Activated CD4-positive, alpha-beta memory T cell treated with anti-CD3 and anti-CD28 coated beads for 36 hours (primary cell): ENCODE measurements at regions not wholly inside any gene's neighbourhood (a gene's known extent, or its start where the extent isn't known, plus 50 kb on each side); places are given as distances from the start of the nearest gene placed in this dataset.

ENCODE experiments used
- CTCF ChIA-PET: fragments of 350-600 bp; sonication (Branson Sonifier 250); formaldehyde crosslinking; loops from one replicate; lab custom pipeline; 2021; ENCODE audit warnings: antibody characterized with exemption, inconsistent platforms; lab: Charles Lee
- POLR2A ChIA-PET: fragments of 350-600 bp; sonication (Branson Sonifier 250); formaldehyde crosslinking; loops from one replicate; lab custom pipeline; 2021; ENCODE audit warnings: antibody characterized with exemption; lab: Charles Lee
- DNase-seq: peaks from one replicate; pipeline ENCODE4 v3.0.0-alpha.2; 2020
- H3K27ac Mint-ChIP-seq: one replicate; pipeline ENCODE4 v1.8.0; 2021; ENCODE audit warnings: mixed read lengths
- H3K27me3 Mint-ChIP-seq: one replicate; pipeline ENCODE4 v1.8.0; 2021; ENCODE audit warnings: mixed read lengths
- H3K36me3 Mint-ChIP-seq: one replicate; pipeline ENCODE4 v1.8.0; 2021; ENCODE audit warnings: mixed read lengths
- H3K4me1 Mint-ChIP-seq: one replicate; pipeline ENCODE4 v1.8.0; 2021; ENCODE audit warnings: low read depth, mixed read lengths
- H3K4me3 Mint-ChIP-seq: one replicate; pipeline ENCODE4 v1.8.0; 2021; ENCODE audit warnings: mild to moderate bottlenecking, mixed read lengths
- H3K9me3 Mint-ChIP-seq: one replicate; pipeline ENCODE4 v1.8.0; 2021; ENCODE audit warnings: mixed read lengths
- intact Hi-C: fragments of 100-400 bp; cut with micrococcal nuclease; formaldehyde crosslinking; loops from one replicate; pipeline ENCODE4 v1.15.1; 2023

- ChIA-PET POLR2A (no interaction called here), CTCF (no interaction called here)
- Mint-ChIP-seq H3K9me3 (no peaks in the 10 kb centered on the region), H3K27ac (no peak overlapping the region), H3K27me3 (no peaks in the 10 kb centered on the region), H3K36me3 (no peaks in the 10 kb centered on the region), H3K4me3 (no peak overlapping the region), H3K4me1 (no peaks in the 10 kb centered on the region)
- intact Hi-C loops, result no loop called here
- no peak for DNase-seq
Measured at GRCh38 chr17:36748272-36748671, 146.9 kb downstream of the MRM1 start.

GRCh38 chr17:36749493-36749892 lies 148.1 kb downstream of the MRM1 start:
- no peaks in the 10 kb centered on the region for H3K36me3 Mint-ChIP-seq
- intact Hi-C loops, result no loop called here
- POLR2A ChIA-PET, result no interaction called here
- CTCF ChIA-PET, result no interaction called here
- no peaks in the 10 kb centered on the region for H3K9me3 Mint-ChIP-seq
- H3K4me3 Mint-ChIP-seq, result no peak overlapping the region
- no peak for DNase-seq
- H3K27me3 Mint-ChIP-seq, result no peaks in the 10 kb centered on the region
- H3K27ac Mint-ChIP-seq, result no peak overlapping the region
- H3K4me1 Mint-ChIP-seq, result no peaks in the 10 kb centered on the region

GRCh38 chr17:36750316-36750885 lies 149.0 kb downstream of the MRM1 start:
- Mint-ChIP-seq H3K9me3 (no peaks in the 10 kb centered on the region), H3K36me3 (no peaks in the 10 kb centered on the region), H3K4me3 (no peak overlapping the region), H3K27ac (no peak overlapping the region), H3K4me1 (no peaks in the 10 kb centered on the region), H3K27me3 (no peaks in the 10 kb centered on the region)
- ChIA-PET POLR2A (no interaction called here), CTCF (no interaction called here)
- intact Hi-C loops, result loop anchor here (10.0 kb wide), 1 partner anchor 126 kb away; no protein-coding TSS in a partner anchor
- DNase-seq, result no peak

GRCh38 chr17:36752096-36752888 lies 150.9 kb downstream of the MRM1 start:
- no peak overlapping the region for H3K4me3 Mint-ChIP-seq
- H3K36me3 Mint-ChIP-seq, result no peaks in the 10 kb centered on the region
- H3K27me3 Mint-ChIP-seq, result no peaks in the 10 kb centered on the region
- H3K4me1 Mint-ChIP-seq, result no peaks in the 10 kb centered on the region
- ChIA-PET POLR2A (no interaction called here), CTCF (no interaction called here)
- intact Hi-C loops, result loop anchor here (10.0 kb wide), 1 partner anchor 127 kb away; no protein-coding TSS in a partner anchor
- DNase-seq, result no peak
- H3K9me3 Mint-ChIP-seq, result no peaks in the 10 kb centered on the region
- no peak overlapping the region for H3K27ac Mint-ChIP-seq

- ChIA-PET POLR2A (no interaction called here), CTCF (interaction anchor here (0.7 to 2.7 kb wide), 17 partner anchors 10 to 292 kb away, joined by 3 to 37 read pairs (median 4); partner anchors contain the start of gene MRM1)
- intact Hi-C loops, result loop anchor here (10.0 kb wide), 1 partner anchor 131 kb away; no protein-coding TSS in a partner anchor
- H3K9me3 Mint-ChIP-seq, result no peaks in the 10 kb centered on the region
- H3K36me3 Mint-ChIP-seq, result no peaks in the 10 kb centered on the region
- H3K27ac Mint-ChIP-seq, result no peak overlapping the region
- DNase-seq, result peak; percentile 58
- no peak overlapping the region for H3K4me3 Mint-ChIP-seq
- H3K27me3 Mint-ChIP-seq, result no peaks in the 10 kb centered on the region
- no peaks in the 10 kb centered on the region for H3K4me1 Mint-ChIP-seq
Measured at GRCh38 chr17:36755586-36755985, 154.2 kb downstream of the MRM1 start.

GRCh38 chr17:36756695-36757094 lies 155.3 kb downstream of the MRM1 start:
- no peak overlapping the region for H3K4me3 Mint-ChIP-seq
- no peaks in the 10 kb centered on the region for H3K4me1 Mint-ChIP-seq
- H3K9me3 Mint-ChIP-seq, result no peaks in the 10 kb centered on the region
- no peak overlapping the region for H3K27ac Mint-ChIP-seq
- H3K27me3 Mint-ChIP-seq, result no peaks in the 10 kb centered on the region
- ChIA-PET CTCF (interaction anchor here (1.5 to 2.7 kb wide), 2 partner anchors 50 to 291 kb away, joined by 7 to 28 read pairs; no protein-coding TSS in a partner anchor), POLR2A (no interaction called here)
- intact Hi-C loops, result loop anchor here (10.0 kb wide), 1 partner anchor 132 kb away; no protein-coding TSS in a partner anchor
- H3K36me3 Mint-ChIP-seq, result no peaks in the 10 kb centered on the region
- DNase-seq, result no peak

GRCh38 chr17:36760425-36760824 lies 159.0 kb downstream of the MRM1 start:
- no peak for DNase-seq
- no peak overlapping the region for H3K4me3 Mint-ChIP-seq
- ChIA-PET POLR2A (no interaction called here), CTCF (no interaction called here)
- peaks cover 16% of the 10 kb centered on the region for H3K4me1 Mint-ChIP-seq
- intact Hi-C loops, result no loop called here
- no peaks in the 10 kb centered on the region for H3K27me3 Mint-ChIP-seq
- H3K36me3 Mint-ChIP-seq, result no peaks in the 10 kb centered on the region
- H3K27ac Mint-ChIP-seq, result no peak overlapping the region
- no peaks in the 10 kb centered on the region for H3K9me3 Mint-ChIP-seq

- CTCF ChIA-PET, result no interaction called here
- intact Hi-C loops, result no loop called here
- no peaks in the 10 kb centered on the region for H3K9me3 Mint-ChIP-seq
Measured at GRCh38 chr17:36761203-36761950, 160.0 kb downstream of the MRM1 start.

GRCh38 chr17:36765436-36766043 lies 164.2 kb downstream of the MRM1 start:
- Mint-ChIP-seq H3K4me1 (peaks cover 16% of the 10 kb centered on the region), H3K27me3 (no peaks in the 10 kb centered on the region), H3K27ac (no peak overlapping the region), H3K9me3 (no peaks in the 10 kb centered on the region), H3K4me3 (no peak overlapping the region), H3K36me3 (no peaks in the 10 kb centered on the region)
- no peak for DNase-seq
- ChIA-PET CTCF (interaction anchor here (1.1 to 1.6 kb wide), 2 partner anchors 10 to 163 kb away, joined by 3 to 6 read pairs; no protein-coding TSS in a partner anchor), POLR2A (no interaction called here)
- intact Hi-C loops, result no loop called here

More at GRCh38 chr17:36761203-36761950, 160.0 kb downstream of the MRM1 start:
- H3K4me3 Mint-ChIP-seq, result no peak overlapping the region
- DNase-seq, result no peak
- no peaks in the 10 kb centered on the region for H3K27me3 Mint-ChIP-seq
- POLR2A ChIA-PET, result no interaction called here
- no peaks in the 10 kb centered on the region for H3K36me3 Mint-ChIP-seq
- H3K27ac Mint-ChIP-seq, result no peak overlapping the region
- H3K4me1 Mint-ChIP-seq, result peaks cover 16% of the 10 kb centered on the region

- ChIA-PET CTCF (interaction anchor here (1.3 kb wide), 1 partner anchor 280 kb away, joined by 4 read pairs; no protein-coding TSS in a partner anchor), POLR2A (no interaction called here)
- no peak for DNase-seq
- intact Hi-C loops, result no loop called here
- Mint-ChIP-seq H3K27me3 (no peaks in the 10 kb centered on the region), H3K9me3 (no peaks in the 10 kb centered on the region), H3K27ac (no peak overlapping the region), H3K36me3 (no peaks in the 10 kb centered on the region), H3K4me1 (peaks cover 4% of the 10 kb centered on the region), H3K4me3 (no peak overlapping the region)
Measured at GRCh38 chr17:36768394-36768793, 167.0 kb downstream of the MRM1 start.

- H3K36me3 Mint-ChIP-seq, result no peaks in the 10 kb centered on the region
- ChIA-PET POLR2A (no interaction called here), CTCF (no interaction called here)
- H3K4me1 Mint-ChIP-seq, result no peaks in the 10 kb centered on the region
- DNase-seq, result no peak
- H3K4me3 Mint-ChIP-seq, result no peak overlapping the region
- H3K27ac Mint-ChIP-seq, result no peak overlapping the region
- intact Hi-C loops, result no loop called here
- H3K9me3 Mint-ChIP-seq, result no peaks in the 10 kb centered on the region
- H3K27me3 Mint-ChIP-seq, result peaks cover 6% of the 10 kb centered on the region
Measured at GRCh38 chr17:36773039-36773438, 164.2 kb upstream of the LHX1 start.

- Mint-ChIP-seq H3K27me3 (peaks cover 11% of the 10 kb centered on the region), H3K4me3 (no peak overlapping the region), H3K9me3 (no peaks in the 10 kb centered on the region), H3K36me3 (no peaks in the 10 kb centered on the region), H3K27ac (no peak overlapping the region), H3K4me1 (no peaks in the 10 kb centered on the region)
- ChIA-PET POLR2A (no interaction called here), CTCF (interaction anchor here (1.2 kb wide), 1 partner anchor 151 kb away, joined by 3 read pairs; no protein-coding TSS in a partner anchor)
- DNase-seq, result no peak
- intact Hi-C loops, result no loop called here
Measured at GRCh38 chr17:36777118-36777517, 160.2 kb upstream of the LHX1 start.
